ENCODE measurements at regions not wholly inside any gene's neighbourhood (a gene's known extent, or its start where the extent isn't known, plus 50 kb on each side); places are given as distances from the start of the nearest gene placed in this dataset.

DNA sequence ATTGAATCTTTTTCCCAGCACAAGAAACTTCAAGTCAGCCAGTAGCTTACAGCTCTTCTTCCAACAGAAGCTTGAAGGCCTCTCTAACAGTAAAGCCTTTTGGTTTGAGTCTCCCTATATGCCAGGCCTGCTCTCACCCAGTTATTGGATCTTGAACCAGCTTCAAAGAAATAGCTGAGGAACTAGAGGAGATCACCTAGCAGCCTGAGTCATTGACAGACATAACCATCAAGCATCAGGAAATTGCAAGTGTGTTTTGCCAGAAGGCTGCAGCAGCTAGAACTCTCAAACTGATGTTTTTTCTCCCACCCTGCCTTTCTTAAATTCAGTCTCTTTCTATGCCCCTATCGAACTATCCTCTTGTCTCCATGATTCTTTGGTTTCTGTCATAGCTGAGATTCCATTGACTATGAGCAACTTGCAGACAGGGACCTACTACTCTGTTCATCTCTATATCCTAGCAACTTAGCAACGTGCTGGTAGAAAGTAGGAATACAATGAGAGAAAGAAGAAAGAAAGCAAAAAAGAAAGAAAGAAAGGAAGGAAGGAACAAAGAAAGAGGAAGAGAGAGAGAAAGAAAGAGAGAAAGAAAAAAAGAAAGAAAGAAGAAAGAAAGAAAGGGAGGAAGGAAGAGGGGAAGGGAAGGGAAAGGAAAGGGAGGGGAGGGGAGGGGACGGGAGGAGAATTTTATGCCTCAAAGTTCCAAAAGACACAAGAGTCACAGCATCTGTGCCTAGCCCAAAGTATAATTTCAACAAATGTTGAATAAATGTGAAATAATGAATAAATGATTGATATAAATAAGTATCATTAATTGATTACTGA lies 60.0 kb upstream of the FGGY start:
- Histone ChIP-seq H3K4me1 (ENCODE audit: control insufficient read depth, insufficient read depth, low read length) (no peaks in the 10 kb centered on the region), H3K9me3 (ENCODE audit: control insufficient read depth, insufficient read depth, low read length) (no peaks in the 10 kb centered on the region), H3K4me3 (ENCODE audit: low read depth, low read length) (no peak overlapping the region), H3K9ac (ENCODE audit: low read depth, low read length) (no peak overlapping the region), H3K36me3 (ENCODE audit: control insufficient read depth, insufficient read depth, low read length) (no peaks in the 10 kb centered on the region), H3K27me3 (ENCODE audit: control insufficient read depth, insufficient read depth, low read length) (no peaks in the 10 kb centered on the region)

DNA sequence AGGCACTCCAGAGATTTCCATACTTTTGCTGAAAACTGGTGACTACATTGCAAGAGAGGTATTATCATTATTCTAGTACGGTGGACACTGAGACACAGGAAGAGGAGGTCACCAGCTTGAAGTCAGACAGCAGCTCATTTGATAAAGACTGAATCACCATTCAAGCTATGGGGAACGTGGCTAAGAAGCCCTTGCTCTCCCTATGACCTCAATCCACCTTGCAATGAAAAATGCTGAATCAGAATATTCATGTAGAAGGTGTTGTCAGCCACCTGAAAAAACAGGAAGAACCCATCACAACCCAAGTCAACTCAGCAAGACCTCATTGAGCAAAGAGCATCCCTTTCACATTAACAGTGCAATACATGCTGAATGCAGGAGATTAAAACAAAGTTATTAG lies 59.0 kb upstream of the FGGY start:
- Histone ChIP-seq H3K9ac (ENCODE audit: low read depth, low read length) (no peak overlapping the region), H3K9me3 (ENCODE audit: control insufficient read depth, insufficient read depth, low read length) (no peaks in the 10 kb centered on the region), H3K36me3 (ENCODE audit: control insufficient read depth, insufficient read depth, low read length) (no peaks in the 10 kb centered on the region), H3K4me1 (ENCODE audit: control insufficient read depth, insufficient read depth, low read length) (no peaks in the 10 kb centered on the region), H3K4me3 (ENCODE audit: low read depth, low read length) (no peak overlapping the region), H3K27me3 (ENCODE audit: control insufficient read depth, insufficient read depth, low read length) (no peaks in the 10 kb centered on the region)

DNA sequence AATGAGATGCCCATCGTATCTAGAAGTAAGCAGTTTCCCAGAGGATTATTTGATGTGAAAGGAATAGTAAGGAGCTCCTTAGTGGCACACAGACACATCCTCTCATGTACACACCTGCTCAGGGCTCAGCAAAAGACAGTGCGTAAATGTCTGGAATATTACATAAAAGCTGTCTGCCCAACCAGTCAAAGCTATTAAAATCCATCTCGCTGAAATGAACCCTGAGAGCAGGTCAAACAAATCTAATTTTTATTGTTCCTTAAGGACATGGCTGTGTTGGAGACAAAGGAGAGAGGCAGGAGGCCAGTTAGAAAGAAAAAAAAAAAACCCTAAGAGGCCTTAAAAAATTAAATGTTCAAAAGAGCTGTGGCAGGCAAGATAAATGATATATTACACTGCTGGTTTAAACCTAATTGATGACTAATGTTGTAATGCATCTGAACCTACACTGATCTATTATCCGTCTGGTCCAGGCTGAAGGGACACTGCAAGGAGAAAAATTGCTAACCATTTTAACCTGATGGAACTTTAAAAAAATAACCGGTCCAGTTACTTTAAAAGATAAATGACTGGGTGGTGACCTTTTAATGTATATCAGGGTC lies 58.5 kb upstream of the FGGY start:
- H3K4me1 ChIP-seq (ENCODE audit: control insufficient read depth, insufficient read depth, low read length), result no peaks in the 10 kb centered on the region

DNA sequence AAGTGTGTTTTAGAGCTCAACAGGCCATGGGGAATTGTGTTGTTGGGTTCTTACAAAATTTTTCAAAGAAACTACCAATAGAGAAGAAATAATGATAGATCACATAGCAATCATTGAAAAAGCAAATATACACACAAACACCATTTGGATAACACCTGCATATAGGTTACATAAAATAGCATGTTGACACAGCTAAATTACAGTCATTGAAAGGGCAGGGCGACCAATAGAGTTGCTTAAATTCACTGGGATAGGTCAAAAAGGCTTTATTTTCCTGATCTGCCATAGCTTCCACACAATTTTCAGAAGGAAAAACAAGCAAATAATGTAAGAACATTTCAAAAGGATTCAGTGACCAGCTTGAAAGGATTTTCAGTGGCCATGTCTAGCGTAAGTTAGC lies 57.9 kb upstream of the FGGY start:
- Histone ChIP-seq H3K4me1 (ENCODE audit: control insufficient read depth, insufficient read depth, low read length) (no peaks in the 10 kb centered on the region), H3K36me3 (ENCODE audit: control insufficient read depth, insufficient read depth, low read length) (no peaks in the 10 kb centered on the region), H3K27me3 (ENCODE audit: control insufficient read depth, insufficient read depth, low read length) (no peaks in the 10 kb centered on the region), H3K9ac (ENCODE audit: low read depth, low read length) (no peak overlapping the region), H3K9me3 (ENCODE audit: control insufficient read depth, insufficient read depth, low read length) (no peaks in the 10 kb centered on the region), H3K4me3 (ENCODE audit: low read depth, low read length) (no peak overlapping the region)

More for the DNA sequence above, 58.5 kb upstream of the FGGY start:
- no peaks in the 10 kb centered on the region for H3K27me3 ChIP-seq (ENCODE audit: control insufficient read depth, insufficient read depth, low read length)
- no peaks in the 10 kb centered on the region for H3K9me3 ChIP-seq (ENCODE audit: control insufficient read depth, insufficient read depth, low read length)
- H3K36me3 ChIP-seq (ENCODE audit: control insufficient read depth, insufficient read depth, low read length), result no peaks in the 10 kb centered on the region
- H3K9ac ChIP-seq (ENCODE audit: low read depth, low read length), result no peak overlapping the region
- no peak overlapping the region for H3K4me3 ChIP-seq (ENCODE audit: low read depth, low read length)

DNA sequence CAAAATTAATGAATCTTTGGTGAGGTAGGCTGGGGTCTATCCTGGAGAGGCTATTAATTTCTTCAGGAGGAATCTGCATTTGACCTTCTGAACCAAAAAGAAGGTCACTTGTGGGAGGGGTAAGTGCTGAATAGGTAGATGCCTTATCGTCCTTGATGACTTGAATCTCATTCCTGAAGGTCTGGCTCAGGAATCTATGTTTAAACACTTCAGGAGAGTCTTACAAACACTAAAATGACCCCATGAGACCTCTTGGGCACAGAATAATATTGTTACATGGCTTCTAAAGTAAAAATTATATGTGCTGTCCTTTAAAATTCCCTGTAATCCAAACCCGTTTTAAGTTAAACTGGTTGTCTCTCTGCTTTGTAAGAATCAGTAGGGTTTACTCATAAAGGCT lies 55.0 kb upstream of the FGGY start:
- Histone ChIP-seq H3K9me3 (ENCODE audit: control insufficient read depth, insufficient read depth, low read length) (no peaks in the 10 kb centered on the region), H3K9ac (ENCODE audit: low read depth, low read length) (no peak overlapping the region), H3K36me3 (ENCODE audit: control insufficient read depth, insufficient read depth, low read length) (no peaks in the 10 kb centered on the region)

DNA sequence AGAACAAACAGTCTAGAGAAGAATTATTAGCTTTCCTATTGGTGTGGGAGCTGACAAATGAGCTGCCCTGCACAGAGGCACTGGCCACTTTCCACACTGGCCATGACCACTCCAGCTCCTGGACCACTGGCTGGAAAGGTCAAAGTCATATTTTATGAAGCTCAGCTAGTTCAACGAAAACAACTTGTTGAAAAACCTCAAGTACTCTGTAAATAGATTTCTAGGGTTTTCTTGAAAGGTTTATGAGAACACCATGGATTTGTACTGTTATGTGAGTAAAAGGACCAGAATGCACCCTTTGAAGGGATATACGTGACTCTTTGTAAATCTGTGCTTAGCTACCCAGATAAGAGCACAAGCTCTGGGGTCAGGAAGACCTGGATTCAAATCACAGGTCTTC lies 54.5 kb upstream of the FGGY start:
- Histone ChIP-seq H3K9me3 (ENCODE audit: control insufficient read depth, insufficient read depth, low read length) (no peaks in the 10 kb centered on the region), H3K9ac (ENCODE audit: low read depth, low read length) (no peak overlapping the region), H3K27me3 (ENCODE audit: control insufficient read depth, insufficient read depth, low read length) (no peaks in the 10 kb centered on the region), H3K4me3 (ENCODE audit: low read depth, low read length) (no peak overlapping the region), H3K36me3 (ENCODE audit: control insufficient read depth, insufficient read depth, low read length) (no peaks in the 10 kb centered on the region), H3K4me1 (ENCODE audit: control insufficient read depth, insufficient read depth, low read length) (no peaks in the 10 kb centered on the region)

More for the DNA sequence above, 55.0 kb upstream of the FGGY start:
- Histone ChIP-seq H3K4me1 (ENCODE audit: control insufficient read depth, insufficient read depth, low read length) (no peaks in the 10 kb centered on the region), H3K4me3 (ENCODE audit: low read depth, low read length) (no peak overlapping the region), H3K27me3 (ENCODE audit: control insufficient read depth, insufficient read depth, low read length) (no peaks in the 10 kb centered on the region)

DNA sequence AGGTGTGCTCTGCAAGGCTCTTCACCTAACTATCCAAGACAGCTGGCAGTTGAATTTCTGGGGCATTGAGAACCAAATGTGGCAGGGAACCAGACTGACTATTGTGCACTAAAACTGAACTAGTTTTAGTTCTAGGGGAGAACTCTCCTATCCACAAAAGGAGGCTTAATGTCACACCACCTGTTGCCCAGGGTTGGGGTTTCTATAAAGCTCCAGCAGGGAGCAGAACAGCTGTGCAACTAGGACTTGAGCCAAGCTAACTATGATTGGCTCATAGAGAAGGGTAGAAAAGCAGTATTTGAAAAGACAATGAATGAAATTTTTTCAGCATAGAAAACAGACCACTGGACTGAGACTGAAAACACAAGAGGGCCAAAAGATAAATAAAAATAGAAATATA lies 53.3 kb upstream of the FGGY start:
- H3K27me3 ChIP-seq (ENCODE audit: control insufficient read depth, insufficient read depth, low read length), result no peaks in the 10 kb centered on the region
- no peak overlapping the region for H3K9ac ChIP-seq (ENCODE audit: low read depth, low read length)
- H3K4me3 ChIP-seq (ENCODE audit: low read depth, low read length), result no peak overlapping the region
- H3K36me3 ChIP-seq (ENCODE audit: control insufficient read depth, insufficient read depth, low read length), result no peaks in the 10 kb centered on the region
- H3K9me3 ChIP-seq (ENCODE audit: control insufficient read depth, insufficient read depth, low read length), result peaks cover 2% of the 10 kb centered on the region
- no peaks in the 10 kb centered on the region for H3K4me1 ChIP-seq (ENCODE audit: control insufficient read depth, insufficient read depth, low read length)

DNA sequence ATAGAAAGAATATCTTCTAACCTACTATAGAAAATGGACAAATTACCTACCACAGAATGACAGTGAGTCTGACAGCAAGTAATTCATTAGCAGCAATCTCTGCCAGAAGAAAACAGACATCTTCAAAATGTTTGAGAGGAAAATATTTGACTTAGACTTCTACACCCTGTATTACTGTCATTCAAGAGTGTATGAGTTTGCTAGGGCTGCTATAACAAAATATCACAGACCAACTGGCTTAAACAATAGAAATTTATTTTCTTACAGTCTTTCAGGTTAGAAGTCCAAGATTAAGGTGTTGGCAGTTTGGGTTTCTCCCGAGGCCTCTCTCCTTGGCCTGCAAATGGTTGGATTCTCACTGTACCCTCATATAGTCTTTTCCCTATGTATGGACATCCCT lies 52.9 kb upstream of the FGGY start:
- no peak overlapping the region for H3K9ac ChIP-seq (ENCODE audit: low read depth, low read length)
- H3K4me3 ChIP-seq (ENCODE audit: low read depth, low read length), result no peak overlapping the region
- H3K9me3 ChIP-seq (ENCODE audit: control insufficient read depth, insufficient read depth, low read length), result peaks cover 2% of the 10 kb centered on the region
- no peaks in the 10 kb centered on the region for H3K4me1 ChIP-seq (ENCODE audit: control insufficient read depth, insufficient read depth, low read length)
- H3K27me3 ChIP-seq (ENCODE audit: control insufficient read depth, insufficient read depth, low read length), result no peaks in the 10 kb centered on the region
- H3K36me3 ChIP-seq (ENCODE audit: control insufficient read depth, insufficient read depth, low read length), result no peaks in the 10 kb centered on the region

DNA sequence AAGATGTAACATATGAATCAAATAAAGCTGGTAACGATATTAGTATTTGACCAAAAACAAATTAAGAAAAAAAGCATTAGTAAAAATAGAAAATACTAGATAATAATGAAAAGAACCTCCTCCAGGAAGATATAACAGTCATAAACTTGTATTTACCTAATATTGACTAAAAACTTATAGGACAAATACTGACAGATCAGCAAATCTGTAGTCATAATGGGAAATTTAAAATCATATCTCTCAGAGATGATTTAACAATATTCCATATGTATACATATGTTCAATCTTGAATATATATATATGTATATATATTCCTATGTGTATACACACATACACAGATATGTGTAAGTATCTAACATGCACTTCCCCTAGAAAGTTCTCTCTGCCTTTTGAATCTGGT lies 52.0 kb upstream of the FGGY start:
- H3K9ac ChIP-seq (ENCODE audit: low read depth, low read length), result no peak overlapping the region
- peaks cover 2% of the 10 kb centered on the region for H3K9me3 ChIP-seq (ENCODE audit: control insufficient read depth, insufficient read depth, low read length)
- H3K36me3 ChIP-seq (ENCODE audit: control insufficient read depth, insufficient read depth, low read length), result no peaks in the 10 kb centered on the region
- no peak overlapping the region for H3K4me3 ChIP-seq (ENCODE audit: low read depth, low read length)
- no peaks in the 10 kb centered on the region for H3K27me3 ChIP-seq (ENCODE audit: control insufficient read depth, insufficient read depth, low read length)
- H3K4me1 ChIP-seq (ENCODE audit: control insufficient read depth, insufficient read depth, low read length), result no peaks in the 10 kb centered on the region

Data from iPS-15b (cell line).